ENCODE measurements at regions not wholly inside any gene's neighbourhood (a gene's known extent, or its start where the extent isn't known, plus 50 kb on each side); places are given as distances from the start of the nearest gene placed in this dataset.

GRCh38 chr19:32104153-32104849 lies 241.1 kb upstream of the ZNF507 start:
- Histone ChIP-seq H2AFZ (ENCODE audit: low read length) (no peak overlapping the region), H3K4me2 (ENCODE audit: insufficient read depth, low read length) (no peak overlapping the region), H3K79me2 (ENCODE audit: insufficient read depth, low read length) (no peaks in the 10 kb centered on the region), H3K27me3 (ENCODE audit: insufficient read depth, low read length) (no peaks in the 10 kb centered on the region), H3K4me1 (ENCODE audit: insufficient read depth, low read length) (no peaks in the 10 kb centered on the region), H3K9me3 (ENCODE audit: low read depth, low read length) (no peaks in the 10 kb centered on the region), H3K27ac (ENCODE audit: low read depth, low read length) (no peak overlapping the region), H4K20me1 (ENCODE audit: insufficient read depth, low read length) (no peaks in the 10 kb centered on the region), H3K36me3 (ENCODE audit: insufficient read depth, low read length) (no peaks in the 10 kb centered on the region), H3K4me3 (ENCODE audit: insufficient read depth, low read length) (no peak overlapping the region)
- TF ChIP-seq, protein P1, sequence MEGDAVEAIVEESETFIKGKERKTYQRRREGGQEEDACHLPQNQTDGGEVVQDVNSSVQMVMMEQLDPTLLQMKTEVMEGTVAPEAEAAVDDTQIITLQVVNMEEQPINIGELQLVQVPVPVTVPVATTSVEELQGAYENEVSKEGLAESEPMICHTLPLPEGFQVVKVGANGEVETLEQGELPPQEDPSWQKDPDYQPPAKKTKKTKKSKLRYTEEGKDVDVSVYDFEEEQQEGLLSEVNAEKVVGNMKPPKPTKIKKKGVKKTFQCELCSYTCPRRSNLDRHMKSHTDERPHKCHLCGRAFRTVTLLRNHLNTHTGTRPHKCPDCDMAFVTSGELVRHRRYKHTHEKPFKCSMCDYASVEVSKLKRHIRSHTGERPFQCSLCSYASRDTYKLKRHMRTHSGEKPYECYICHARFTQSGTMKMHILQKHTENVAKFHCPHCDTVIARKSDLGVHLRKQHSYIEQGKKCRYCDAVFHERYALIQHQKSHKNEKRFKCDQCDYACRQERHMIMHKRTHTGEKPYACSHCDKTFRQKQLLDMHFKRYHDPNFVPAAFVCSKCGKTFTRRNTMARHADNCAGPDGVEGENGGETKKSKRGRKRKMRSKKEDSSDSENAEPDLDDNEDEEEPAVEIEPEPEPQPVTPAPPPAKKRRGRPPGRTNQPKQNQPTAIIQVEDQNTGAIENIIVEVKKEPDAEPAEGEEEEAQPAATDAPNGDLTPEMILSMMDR (IDR thresholded peaks at IDR 0.05; ENCODE audit: extremely low read depth, low read depth, low read length): no peak
- no peak for DNase-seq (ENCODE audit: insufficient read length, low spot score, missing footprints)

GRCh38 chr19:32104850-32105235 lies 240.6 kb upstream of the ZNF507 start:
- Histone ChIP-seq H3K79me2 (ENCODE audit: insufficient read depth, low read length) (no peaks in the 10 kb centered on the region), H3K27me3 (ENCODE audit: insufficient read depth, low read length) (no peaks in the 10 kb centered on the region), H3K36me3 (ENCODE audit: insufficient read depth, low read length) (no peaks in the 10 kb centered on the region), H4K20me1 (ENCODE audit: insufficient read depth, low read length) (no peaks in the 10 kb centered on the region), H3K4me2 (ENCODE audit: insufficient read depth, low read length) (no peak overlapping the region), H3K9me3 (ENCODE audit: low read depth, low read length) (no peaks in the 10 kb centered on the region), H3K4me3 (ENCODE audit: insufficient read depth, low read length) (no peak overlapping the region), H3K27ac (ENCODE audit: low read depth, low read length) (no peak overlapping the region), H3K4me1 (ENCODE audit: insufficient read depth, low read length) (no peaks in the 10 kb centered on the region), H2AFZ (ENCODE audit: low read length) (no peak overlapping the region)
- DNase-seq (ENCODE audit: insufficient read length, low spot score, missing footprints): no peak
- TF ChIP-seq, protein P1 (IDR thresholded peaks at IDR 0.05; ENCODE audit: extremely low read depth, low read depth, low read length): no peak

DNA sequence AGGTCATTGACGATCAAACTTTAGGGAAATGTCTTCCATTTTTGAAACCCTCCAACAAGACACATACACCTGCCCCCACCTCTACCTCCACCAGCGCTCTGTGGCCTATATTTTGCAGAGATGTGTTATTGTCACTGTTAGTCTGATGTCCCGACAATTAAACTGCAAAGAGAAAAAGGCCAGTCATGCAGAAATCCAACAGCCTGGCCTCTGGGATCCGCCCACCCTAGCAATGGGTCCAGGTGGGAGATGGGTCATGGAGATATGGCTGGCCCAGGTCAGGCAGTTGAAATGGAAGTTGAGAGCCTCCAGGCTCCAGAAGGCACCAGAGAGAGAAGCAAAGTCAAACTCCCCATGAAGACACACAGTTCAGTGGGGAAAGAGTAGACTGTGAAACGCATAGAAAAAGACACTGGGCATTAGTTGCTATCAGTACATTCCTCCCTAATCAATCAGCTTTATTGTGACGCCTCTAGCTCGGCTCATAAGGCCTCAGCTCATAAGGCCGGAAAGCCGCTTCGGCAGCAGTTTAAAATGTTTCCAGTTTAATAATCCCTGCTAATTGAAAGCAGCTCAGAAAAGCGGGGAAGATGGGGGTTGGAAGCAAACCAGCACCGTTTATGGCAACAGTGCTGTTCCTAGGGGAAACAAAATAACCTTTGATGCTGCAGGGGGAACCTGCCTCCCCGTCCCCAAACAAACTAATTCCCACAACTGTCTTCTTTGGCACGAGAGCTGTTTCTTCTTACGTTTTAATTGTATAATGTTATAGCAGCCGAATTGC lies 239.7 kb upstream of the ZNF507 start:
- H3K4me3 ChIP-seq (ENCODE audit: insufficient read depth, low read length): no peak overlapping the region
- H3K27ac ChIP-seq (ENCODE audit: low read depth, low read length): no peak overlapping the region
- H3K27me3 ChIP-seq (ENCODE audit: insufficient read depth, low read length): no peaks in the 10 kb centered on the region
- H4K20me1 ChIP-seq (ENCODE audit: insufficient read depth, low read length): no peaks in the 10 kb centered on the region
- H3K36me3 ChIP-seq (ENCODE audit: insufficient read depth, low read length): no peaks in the 10 kb centered on the region
- H3K9me3 ChIP-seq (ENCODE audit: low read depth, low read length): no peaks in the 10 kb centered on the region
- no peak overlapping the region for H2AFZ ChIP-seq (ENCODE audit: low read length)
- no peak overlapping the region for H3K4me2 ChIP-seq (ENCODE audit: insufficient read depth, low read length)
- DNase-seq (ENCODE audit: insufficient read length, low spot score, missing footprints): no peak
- no peaks in the 10 kb centered on the region for H3K4me1 ChIP-seq (ENCODE audit: insufficient read depth, low read length)
- TF ChIP-seq, protein P1 (IDR thresholded peaks at IDR 0.05; ENCODE audit: extremely low read depth, low read depth, low read length): no peak
- no peaks in the 10 kb centered on the region for H3K79me2 ChIP-seq (ENCODE audit: insufficient read depth, low read length)

- Histone ChIP-seq H2AFZ (ENCODE audit: low read length) (no peak overlapping the region), H3K36me3 (ENCODE audit: insufficient read depth, low read length) (no peaks in the 10 kb centered on the region), H3K79me2 (ENCODE audit: insufficient read depth, low read length) (no peaks in the 10 kb centered on the region), H3K4me1 (ENCODE audit: insufficient read depth, low read length) (no peaks in the 10 kb centered on the region), H3K4me2 (ENCODE audit: insufficient read depth, low read length) (no peak overlapping the region), H3K27me3 (ENCODE audit: insufficient read depth, low read length) (no peaks in the 10 kb centered on the region), H4K20me1 (ENCODE audit: insufficient read depth, low read length) (no peaks in the 10 kb centered on the region), H3K27ac (ENCODE audit: low read depth, low read length) (no peak overlapping the region), H3K4me3 (ENCODE audit: insufficient read depth, low read length) (no peak overlapping the region), H3K9me3 (ENCODE audit: low read depth, low read length) (no peaks in the 10 kb centered on the region)
- TF ChIP-seq, protein P1 (IDR thresholded peaks at IDR 0.05; ENCODE audit: extremely low read depth, low read depth, low read length): no peak
- DNase-seq (ENCODE audit: insufficient read length, low spot score, missing footprints): no peak
Observed at GRCh38 chr19:32122258-32122657, 223.2 kb upstream of the ZNF507 start.

Data from osteoblast (primary cell).